Heart left ventricle (tissue), 16 donors: ENCODE measurements at regions not wholly inside any gene's neighbourhood (a gene's known extent, or its start where the extent isn't known, plus 50 kb on each side); places are given as distances from the start of the nearest gene placed in this dataset.

Experiments
- ATAC-seq, 4 donors: fragments of 200-7000 bp; cut with Tn5 transposase; one replicate each; pipeline ENCODE4 v1.9.1; 2020 to 2022; ENCODE audit warnings: moderate library complexity in 4 of 4, mild to moderate bottlenecking in 3 of 4, moderate number of reproducible peaks in 1 of 4
- DNase-seq, 5 donors: peaks; one replicate each; pipeline ENCODE4 v3.0.0-alpha.2; 2020
- H3K27ac ChIP-seq, 12 donors: fragments of 200-600 bp; sonication (generic) in 4 of 12; one replicate each; pipeline versions ENCODE4 v1.5.0 to v1.8.0; 2016 to 2022; ENCODE audit warnings: mild to moderate bottlenecking in 2 of 12
- H3K27me3 ChIP-seq, 9 donors: fragments of 200-600 bp; sonication (generic) in 2 of 9; one replicate each; pipeline versions ENCODE4 v1.5.1 to v1.8.0; 2016 to 2022; ENCODE audit warnings: mild to moderate bottlenecking in 3 of 9
- H3K36me3 ChIP-seq, 9 donors: fragments of 200-600 bp; sonication (generic) in 2 of 9; one replicate each; pipeline versions ENCODE4 v1.5.0 to v1.8.0; 2018 to 2022; ENCODE audit warnings: mild to moderate bottlenecking in 2 of 9
- H3K4me1 ChIP-seq, 12 donors: fragments of 200-600 bp; sonication (generic) in 4 of 12; one replicate each; pipeline versions ENCODE4 v1.5.0 to v1.8.0; 2016 to 2022; ENCODE audit warnings: mild to moderate bottlenecking in 3 of 12
- H3K4me3 ChIP-seq, 12 donors: fragments of 200-600 bp; sonication (generic) in 4 of 12; one replicate each; pipeline versions ENCODE4 v1.5.0 to v1.8.0; 2017 to 2022; ENCODE audit warnings: mild to moderate bottlenecking in 9 of 12, moderate library complexity in 4 of 12
- H3K9me3 ChIP-seq, 12 donors: fragments of 200-600 bp; sonication (generic) in 4 of 12; one replicate each; pipeline versions ENCODE4 v1.5.0 to v1.8.0; 2016 to 2022; ENCODE audit warnings: mild to moderate bottlenecking in 1 of 12
- POLR2A ChIP-seq, 2 donors: fragments of 450-650 bp; IDR thresholded peaks; one replicate each; pipeline ENCODE4 v1.6.1; 2017; ENCODE audit warnings: antibody characterized with exemption in 2 of 2, mild to moderate bottlenecking in 2 of 2, moderate library complexity in 2 of 2
- WGBS, 4 donors: extraction: QIAGEN DNeasy Blood & Tissue Kit in 2 of 4; methylation state at CpG; one replicate each; pipeline versions ENCODE4 v1.1.5 to v1.1.7; 2013 to 2018; 5-methylcytosine and 5-hydroxymethylcytosine counted together
- intact Hi-C, 10 donors: fragments of 100-400 bp; cut with DNase I; formaldehyde crosslinking; loops; one replicate each; pipeline versions ENCODE4 v1.11.1 to v1.14.2; 2022
- TF ChIP-seq, protein P1 (sequence below), 12 donors: fragments of 200-600 bp; sonication (generic) in 4 of 12; IDR thresholded peaks; one replicate each; pipeline versions ENCODE4 v1.5.0 to v1.8.0; 2018 to 2022; ENCODE audit warnings: antibody characterized with exemption in 12 of 12, mild to moderate bottlenecking in 5 of 12
- donor health status: ischemic (EF 13 %, LVEDD 7.1; RV severe dilation, severe dysfunction).
- donor health status: healthy with polysubstance abuse.
- donor health status: DM: no; HTN: yes; CAD: no.
- donor health status: DM: no; HTN: no; CAD: no.
- donor health status: ischemic (EF 25% LVEDD 6.9; RV normal size, moderate dysfunction).
- donor health status: ischemic (EF 25% LVEDD 5.7; RV mildly dilated, moderate dysfunction).
- donor health status: healthy.
- donor health status: DM: yes; HTN: yes; CAD: no.
- donor health status: ischemic (EF 35%, LVEDD 5.7; RV mildly dilated, moderate dysfunction).
- donor health status: nonischemic (EF 11% LVEDD 7.7; RV severe dilation, severe dysfunction).
- donor health status: DM: yes; HTN: yes; CAD: no.
- donor health status: PGD.
- donor health status: ischemic (EF 29% LVEDD 5.4; RV normal size, mild dysfunction).
- donor health status: nonischemic (EF 23%, LVEDD 6.1; RV moderate dilation, normal function).

DNA sequence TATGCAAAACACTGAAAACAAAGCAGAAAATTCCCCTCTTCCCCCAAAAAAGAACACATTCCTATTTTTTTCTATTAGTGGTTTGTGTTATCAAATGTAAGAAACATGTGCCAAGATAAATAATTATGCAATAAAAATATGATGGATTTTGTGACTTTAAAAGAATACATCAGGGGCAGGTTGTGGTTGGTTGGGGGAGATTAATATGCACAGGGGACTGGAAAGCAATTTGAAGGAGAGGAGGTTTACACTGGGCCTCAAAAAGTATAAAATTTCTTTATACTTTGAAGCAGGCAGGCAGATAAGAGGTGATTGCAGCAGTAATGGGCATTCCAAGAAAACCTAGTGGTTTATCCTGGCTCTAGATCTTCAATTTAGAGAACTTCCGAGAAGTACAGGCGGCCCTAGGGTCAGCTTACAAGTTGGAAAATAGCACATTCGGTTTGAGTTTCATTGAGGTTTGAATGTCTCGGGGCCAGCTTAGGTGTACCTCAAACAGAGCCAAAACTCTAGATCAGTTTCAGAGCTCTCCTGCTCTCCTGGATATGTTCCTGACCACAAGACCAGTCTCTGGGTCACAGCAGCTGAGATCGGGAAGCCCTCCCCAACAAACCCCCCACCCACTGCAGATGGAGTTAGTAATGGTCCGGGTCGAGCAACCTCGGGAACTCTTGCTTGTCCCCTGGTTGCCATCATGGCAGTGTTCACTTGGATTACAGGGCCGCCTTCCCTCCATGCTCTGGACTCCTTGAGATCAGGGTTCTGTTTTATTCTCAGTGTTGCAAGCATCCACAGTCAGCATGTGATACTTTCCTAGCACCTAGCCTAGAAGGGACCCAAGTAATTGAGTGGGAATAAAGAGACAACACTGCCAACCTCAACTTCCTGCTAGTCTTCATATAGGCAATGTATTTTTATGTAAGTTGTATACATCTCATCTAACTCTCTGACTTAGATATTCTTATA is 112.1 kb upstream of the DDIT4L start:
- TF ChIP-seq POLR2A (IDR thresholded peaks at IDR 0.05), result no peak
- TF ChIP-seq, protein P1, sequence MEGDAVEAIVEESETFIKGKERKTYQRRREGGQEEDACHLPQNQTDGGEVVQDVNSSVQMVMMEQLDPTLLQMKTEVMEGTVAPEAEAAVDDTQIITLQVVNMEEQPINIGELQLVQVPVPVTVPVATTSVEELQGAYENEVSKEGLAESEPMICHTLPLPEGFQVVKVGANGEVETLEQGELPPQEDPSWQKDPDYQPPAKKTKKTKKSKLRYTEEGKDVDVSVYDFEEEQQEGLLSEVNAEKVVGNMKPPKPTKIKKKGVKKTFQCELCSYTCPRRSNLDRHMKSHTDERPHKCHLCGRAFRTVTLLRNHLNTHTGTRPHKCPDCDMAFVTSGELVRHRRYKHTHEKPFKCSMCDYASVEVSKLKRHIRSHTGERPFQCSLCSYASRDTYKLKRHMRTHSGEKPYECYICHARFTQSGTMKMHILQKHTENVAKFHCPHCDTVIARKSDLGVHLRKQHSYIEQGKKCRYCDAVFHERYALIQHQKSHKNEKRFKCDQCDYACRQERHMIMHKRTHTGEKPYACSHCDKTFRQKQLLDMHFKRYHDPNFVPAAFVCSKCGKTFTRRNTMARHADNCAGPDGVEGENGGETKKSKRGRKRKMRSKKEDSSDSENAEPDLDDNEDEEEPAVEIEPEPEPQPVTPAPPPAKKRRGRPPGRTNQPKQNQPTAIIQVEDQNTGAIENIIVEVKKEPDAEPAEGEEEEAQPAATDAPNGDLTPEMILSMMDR (IDR thresholded peaks at IDR 0.05), result no peak
- DNase-seq (no peak), ATAC-seq (peak in 1 of 4 donors; percentile 34)
- intact Hi-C loops, result no loop called here
- Histone ChIP-seq H3K9me3 (no peaks in the 10 kb centered on the region), H3K27me3 (no peaks in the 10 kb centered on the region), H3K27ac (peak overlapping the region in 1 of 12 donors; percentile 10), H3K4me1 (peaks cover 0 to 19% (median 0%) of the 10 kb centered on the region in 12 donors), H3K4me3 (no peak overlapping the region), H3K36me3 (no peaks in the 10 kb centered on the region)
- 83 to 92% (median 89%) methylated on average over 7 to 9 of the region's 9 CpGs for WGBS, 4 donors

DNA sequence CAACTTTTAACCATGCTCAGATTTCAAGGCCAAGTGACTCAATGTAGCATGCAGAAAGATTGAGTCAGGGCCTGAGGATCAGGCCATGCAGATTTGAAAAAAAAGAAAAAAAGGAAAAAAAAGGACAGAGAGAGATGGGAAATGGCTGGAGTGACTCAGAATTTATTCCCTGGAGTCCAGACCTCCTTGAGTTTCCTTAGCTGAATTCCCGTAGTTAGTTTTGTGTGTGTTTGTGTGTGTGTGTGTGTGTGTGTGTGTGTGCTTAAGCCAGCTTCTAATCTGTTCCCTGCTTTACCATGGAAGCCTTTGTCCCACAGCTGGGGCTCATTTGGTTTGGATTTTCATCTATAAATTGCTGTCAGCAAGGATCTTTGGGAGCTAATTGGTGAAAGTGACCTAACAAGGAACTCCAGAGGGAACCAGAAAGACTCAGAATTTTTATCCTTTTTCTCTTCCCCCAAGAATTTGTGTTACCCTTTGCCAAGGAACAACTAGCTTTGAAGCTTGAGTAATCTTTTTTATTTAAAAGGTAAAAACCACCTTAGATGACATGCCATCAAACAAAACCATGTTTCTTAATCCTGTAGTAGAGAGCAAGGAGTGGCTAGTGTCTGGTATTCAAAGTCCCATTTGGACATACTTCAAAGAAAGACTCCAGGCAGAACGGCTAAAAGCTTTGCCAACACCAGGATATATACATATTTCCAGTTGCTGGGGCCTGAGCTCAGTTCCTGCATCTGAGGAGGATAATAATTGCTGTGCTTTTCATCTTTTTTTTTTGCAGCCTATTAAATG is 109.0 kb upstream of the DDIT4L start:
- TF ChIP-seq, protein P1 (IDR thresholded peaks at IDR 0.05), result no peak
- no peak for TF ChIP-seq POLR2A (IDR thresholded peaks at IDR 0.05)
- Histone ChIP-seq H3K9me3 (peaks cover 0 to 13% (median 0%) of the 10 kb centered on the region in 12 donors), H3K4me3 (no peak overlapping the region), H3K27ac (peak overlapping the region in 8 of 12 donors; percentile 3 to 68 (median 38)), H3K36me3 (no peaks in the 10 kb centered on the region), H3K4me1 (peaks cover 0 to 19% (median 0%) of the 10 kb centered on the region in 12 donors), H3K27me3 (no peaks in the 10 kb centered on the region)
- ATAC-seq (peak; percentile 67 to 95 (median 84)), DNase-seq (peak in 4 of 5 donors; percentile 22 to 41 (median 30))
- intact Hi-C loops, result no loop called here
- WGBS, 4 donors, result 33 to 40% (median 39%) methylated on average over 2 of the region's 2 CpGs

DNA sequence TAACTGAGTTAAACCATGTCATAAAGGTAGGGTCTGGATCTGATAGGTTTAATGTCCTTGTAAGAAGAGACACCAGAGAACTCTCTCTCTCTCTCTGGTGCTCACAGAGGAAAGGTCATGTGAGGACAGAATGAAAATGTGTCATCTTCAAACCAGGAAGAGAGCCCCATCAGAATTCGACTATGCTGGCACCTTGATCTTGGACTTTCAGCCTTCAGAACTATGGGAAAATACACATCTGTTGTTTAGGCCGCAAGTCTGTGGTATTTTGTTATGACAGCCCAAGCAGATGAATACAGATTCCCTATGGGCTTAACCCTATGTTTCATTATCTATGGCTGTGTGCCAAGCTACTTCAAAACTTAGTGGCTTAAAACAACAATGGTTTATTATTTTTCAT is 105.5 kb upstream of the DDIT4L start:
- ATAC-seq (no peak), DNase-seq (no peak)
- H3K36me3 ChIP-seq, result no peaks in the 10 kb centered on the region
- 55 to 68% (median 60%) methylated on average over 2 of the region's 2 CpGs for WGBS, 4 donors
- no peak for TF ChIP-seq POLR2A (IDR thresholded peaks at IDR 0.05)
- TF ChIP-seq, protein P1 (IDR thresholded peaks at IDR 0.05), result no peak
- no peaks in the 10 kb centered on the region for H3K27me3 ChIP-seq
- peaks cover 0 to 15% (median 0%) of the 10 kb centered on the region in 12 donors for H3K4me1 ChIP-seq
- H3K27ac ChIP-seq, result no peak overlapping the region
- no peak overlapping the region for H3K4me3 ChIP-seq
- H3K9me3 ChIP-seq, result peaks cover 0 to 13% (median 0%) of the 10 kb centered on the region in 12 donors
- intact Hi-C loops, result no loop called here

DNA sequence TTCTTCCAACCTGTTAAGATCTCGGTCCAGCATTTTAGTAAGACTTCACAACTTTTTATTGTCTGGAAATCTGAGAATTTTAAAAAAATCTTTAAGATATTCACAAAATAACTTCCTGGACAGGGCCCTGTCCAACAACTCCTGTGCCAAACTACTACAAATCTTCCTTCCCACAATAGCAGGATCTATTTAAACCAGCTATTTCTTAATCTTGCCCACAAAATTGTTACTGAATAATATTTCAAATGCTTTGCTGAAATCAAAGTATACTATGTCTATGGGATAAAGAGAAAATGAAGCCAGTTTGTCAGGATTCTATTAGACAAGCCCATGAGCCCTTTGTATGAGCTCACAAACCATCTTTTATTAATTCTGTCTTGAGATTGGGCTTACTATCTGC is 104.1 kb upstream of the DDIT4L start:
- no peak overlapping the region for H3K27ac ChIP-seq
- TF ChIP-seq POLR2A (IDR thresholded peaks at IDR 0.05), result no peak
- TF ChIP-seq, protein P1 (IDR thresholded peaks at IDR 0.05), result no peak
- peaks cover 0 to 10% (median 0%) of the 10 kb centered on the region in 12 donors for H3K4me1 ChIP-seq
- WGBS, 4 donors, result 70 to 76% (median 74%) methylated on average over 1 of the region's 1 CpG
- intact Hi-C loops, result no loop called here
- ATAC-seq (no peak), DNase-seq (no peak)
- H3K36me3 ChIP-seq, result no peaks in the 10 kb centered on the region
- H3K4me3 ChIP-seq, result no peak overlapping the region
- H3K9me3 ChIP-seq, result peaks cover 0 to 13% (median 0%) of the 10 kb centered on the region in 12 donors
- no peaks in the 10 kb centered on the region for H3K27me3 ChIP-seq
